Stimulated activated CD8-positive, alpha-beta memory T cell treated with anti-CD3 and anti-CD28 coated beads, Interleukin-12 subunit alpha, Interleukin-12 subunit beta, amount 100 ng/mL, for 4 hours (primary cell): ENCODE measurements at regions not wholly inside any gene's neighbourhood (a gene's known extent, or its start where the extent isn't known, plus 50 kb on each side); places are given as distances from the start of the nearest gene placed in this dataset.

ENCODE experiments used
- DNase-seq: peaks from one replicate; pipeline ENCODE4 v3.0.0-alpha.2; 2020; ENCODE audit warnings: low read depth

- DNase-seq, result no peak
Measured at GRCh38 chr11:45062974-45063635, 83.3 kb upstream of the PRDM11 start.

GRCh38 chr11:45063669-45064068, 82.8 kb upstream of the PRDM11 start:
- DNase-seq, result no peak

GRCh38 chr11:45067966-45068365, 78.5 kb upstream of the PRDM11 start:
- no peak for DNase-seq

GRCh38 chr11:45071232-45071631, 75.2 kb upstream of the PRDM11 start:
- no peak for DNase-seq

- no peak for DNase-seq
Measured at GRCh38 chr11:45073685-45074141, 72.7 kb upstream of the PRDM11 start.

GRCh38 chr11:45075519-45075918, 70.9 kb upstream of the PRDM11 start:
- DNase-seq, result no peak

- DNase-seq, result no peak
Measured at GRCh38 chr11:45075952-45076351, 70.5 kb upstream of the PRDM11 start.

- DNase-seq, result no peak
Measured at GRCh38 chr11:45076761-45077160, 69.7 kb upstream of the PRDM11 start.

- no peak for DNase-seq
Measured at GRCh38 chr11:45078236-45079074, 68.0 kb upstream of the PRDM11 start.

- DNase-seq, result no peak
Measured at GRCh38 chr11:45079075-45079444, 67.4 kb upstream of the PRDM11 start.

GRCh38 chr11:45079567-45079942, 66.9 kb upstream of the PRDM11 start:
- DNase-seq, result no peak

GRCh38 chr11:45079943-45080719, 66.3 kb upstream of the PRDM11 start:
- peak; percentile 29 for DNase-seq

GRCh38 chr11:45082744-45083543, 63.5 kb upstream of the PRDM11 start:
- DNase-seq, result no peak

- DNase-seq, result no peak
Measured at GRCh38 chr11:45083544-45084087, 62.8 kb upstream of the PRDM11 start.

- no peak for DNase-seq
Measured at GRCh38 chr11:45085646-45086501, 60.6 kb upstream of the PRDM11 start.

- DNase-seq, result no peak
Measured at GRCh38 chr11:45086526-45086925, 59.9 kb upstream of the PRDM11 start.

GRCh38 chr11:45087086-45087899, 59.1 kb upstream of the PRDM11 start:
- no peak for DNase-seq

- DNase-seq, result no peak
Measured at GRCh38 chr11:45087900-45088160, 58.6 kb upstream of the PRDM11 start.

- no peak for DNase-seq
Measured at GRCh38 chr11:45089251-45089650, 57.2 kb upstream of the PRDM11 start.
